ENCODE measurements at regions not wholly inside any gene's neighbourhood (a gene's known extent, or its start where the extent isn't known, plus 50 kb on each side); places are given as distances from the start of the nearest gene placed in this dataset.

- DNase-seq = no peak
Measured at GRCh38 chr1:2920421-2921015, 100.7 kb upstream of the ACTRT2 start.

GRCh38 chr1:2921970-2922686 is 99.1 kb upstream of the ACTRT2 start:
- DNase-seq = peak; percentile 52

GRCh38 chr1:2923351-2923750 is 97.9 kb upstream of the ACTRT2 start:
- DNase-seq = no peak

- no peak for DNase-seq
Measured at GRCh38 chr1:2925291-2925690, 96.0 kb upstream of the ACTRT2 start.

GRCh38 chr1:2925918-2926317 is 95.3 kb upstream of the ACTRT2 start:
- no peak for DNase-seq

- DNase-seq = no peak
Measured at GRCh38 chr1:2926447-2927055, 94.7 kb upstream of the ACTRT2 start.

GRCh38 chr1:2927393-2928360 is 93.6 kb upstream of the ACTRT2 start:
- DNase-seq = no peak

GRCh38 chr1:2928366-2929325 is 92.6 kb upstream of the ACTRT2 start:
- no peak for DNase-seq

GRCh38 chr1:2929335-2929734 is 91.9 kb upstream of the ACTRT2 start:
- no peak for DNase-seq

- DNase-seq = no peak
Measured at GRCh38 chr1:2930016-2930815, 91.1 kb upstream of the ACTRT2 start.

GRCh38 chr1:2930913-2931723 is 90.1 kb upstream of the ACTRT2 start:
- DNase-seq = no peak

- no peak for DNase-seq
Measured at GRCh38 chr1:2931724-2932401, 89.4 kb upstream of the ACTRT2 start.

GRCh38 chr1:2932671-2933350 is 88.5 kb upstream of the ACTRT2 start:
- no peak for DNase-seq

GRCh38 chr1:2933431-2934155 is 87.7 kb upstream of the ACTRT2 start:
- DNase-seq = no peak

- DNase-seq = no peak
Measured at GRCh38 chr1:2934156-2934540, 87.1 kb upstream of the ACTRT2 start.

GRCh38 chr1:2934642-2935081 is 86.6 kb upstream of the ACTRT2 start:
- DNase-seq = no peak

GRCh38 chr1:2935184-2935583 is 86.1 kb upstream of the ACTRT2 start:
- DNase-seq = no peak

- no peak for DNase-seq
Measured at GRCh38 chr1:2935751-2936390, 85.4 kb upstream of the ACTRT2 start.
